LoVo (cell line): ENCODE measurements at regions not wholly inside any gene's neighbourhood (a gene's known extent, or its start where the extent isn't known, plus 50 kb on each side); places are given as distances from the start of the nearest gene placed in this dataset.
"Not testable (repeated sequence)": the region's sequence is repeated elsewhere in the genome, so short reads cannot be mapped to it uniquely, and the experiment has no call there.

ENCODE experiments used
- DNase-seq: peaks from one replicate; pipeline ENCODE4 v3.0.0-alpha.2; 2016; ENCODE audit warnings: low spot score

- no peak for DNase-seq
Observed at GRCh38 chrX:35406386-35406785, 391.8 kb upstream of the MAGEB16 start.

- DNase-seq: no peak
Observed at GRCh38 chrX:35416782-35417181, 381.4 kb upstream of the MAGEB16 start.

GRCh38 chrX:35432056-35432455, 366.1 kb upstream of the MAGEB16 start:
- DNase-seq: peak; percentile 38

- DNase-seq: no peak
Observed at GRCh38 chrX:35439034-35439660, 359.0 kb upstream of the MAGEB16 start.

- DNase-seq: peak; percentile 19
Observed at GRCh38 chrX:35439692-35440091, 358.4 kb upstream of the MAGEB16 start.

GRCh38 chrX:35442421-35442820, 355.7 kb upstream of the MAGEB16 start:
- DNase-seq: no peak

- not testable (repeated sequence) for DNase-seq
Observed at GRCh38 chrX:35443091-35443582, 355.0 kb upstream of the MAGEB16 start.

DNA sequence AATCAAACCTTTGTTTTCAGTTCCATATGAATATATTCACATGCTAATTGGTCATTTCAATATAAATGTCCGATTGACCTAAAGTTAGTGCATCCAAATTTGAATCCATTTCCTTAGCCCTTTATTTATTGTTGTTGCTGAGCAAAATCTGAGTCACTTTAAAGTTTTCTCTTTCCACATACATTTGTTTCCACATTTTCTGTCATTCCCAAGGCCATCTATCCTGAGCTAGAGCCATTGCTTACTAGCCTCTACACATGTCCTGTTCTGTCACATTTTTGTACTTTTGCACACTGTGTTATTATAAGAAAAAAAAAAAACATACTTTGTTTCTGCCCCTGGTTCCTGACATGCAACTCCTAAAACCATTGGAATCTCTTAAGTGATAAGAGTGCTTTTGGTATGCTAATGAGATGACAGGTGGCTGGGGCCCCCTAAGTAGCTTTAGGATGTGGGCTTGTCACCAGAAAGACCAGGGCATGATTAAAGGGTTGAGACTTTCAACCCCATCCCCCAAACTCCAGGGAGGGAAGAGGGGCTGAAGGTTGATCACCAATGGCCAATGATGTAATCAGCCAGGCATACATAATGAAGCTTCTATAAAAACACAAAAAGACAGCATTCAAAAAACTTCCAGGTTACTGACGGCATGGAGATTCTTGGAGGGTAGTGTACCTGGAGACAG, 353.3 kb upstream of the MAGEB16 start:
- DNase-seq: no peak

- no peak for DNase-seq
Observed at GRCh38 chrX:35445912-35446311, 352.2 kb upstream of the MAGEB16 start.

DNA sequence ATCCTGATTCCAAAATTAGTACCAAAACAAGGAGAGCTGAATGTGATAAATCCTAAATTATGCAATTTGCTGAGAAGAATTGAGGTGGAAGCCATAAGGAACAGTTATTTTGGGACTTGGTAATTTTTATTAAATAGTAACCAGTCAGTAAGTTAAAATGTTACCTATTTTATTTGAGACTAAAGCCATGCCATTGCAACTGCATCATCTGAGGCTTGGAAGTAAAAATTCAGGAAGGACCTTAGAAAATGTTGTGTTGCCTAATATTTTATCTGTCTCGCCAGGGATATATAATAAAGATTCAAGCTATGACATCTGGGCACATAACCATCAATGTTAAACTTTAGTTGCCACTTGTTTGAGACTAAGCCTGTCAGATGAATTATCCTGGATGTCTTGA, 341.3 kb upstream of the MAGEB16 start:
- no peak for DNase-seq

GRCh38 chrX:35458142-35458541, 340.0 kb upstream of the MAGEB16 start:
- peak; percentile 22 for DNase-seq

- no peak for DNase-seq
Observed at GRCh38 chrX:35461164-35461563, 337.0 kb upstream of the MAGEB16 start.

DNA sequence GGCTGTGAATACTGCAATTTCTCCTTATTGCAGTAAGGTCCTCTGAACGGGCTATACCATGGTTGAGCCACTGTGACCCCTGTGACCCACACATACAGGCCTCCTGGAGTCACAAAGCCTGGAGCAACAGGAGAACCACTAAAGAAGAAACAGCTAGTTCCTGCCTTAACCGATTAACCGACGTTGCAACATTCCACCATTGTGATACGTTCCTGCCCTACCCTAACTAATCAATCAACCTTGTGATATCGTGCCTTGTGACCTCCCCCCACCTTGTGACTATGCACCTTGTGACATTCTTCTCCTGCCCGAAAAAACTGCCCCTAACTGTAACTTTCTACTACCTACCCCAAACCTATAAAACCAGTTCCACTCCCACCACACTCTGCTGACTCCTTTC, 301.5 kb upstream of the MAGEB16 start:
- DNase-seq: not testable (repeated sequence)

DNA sequence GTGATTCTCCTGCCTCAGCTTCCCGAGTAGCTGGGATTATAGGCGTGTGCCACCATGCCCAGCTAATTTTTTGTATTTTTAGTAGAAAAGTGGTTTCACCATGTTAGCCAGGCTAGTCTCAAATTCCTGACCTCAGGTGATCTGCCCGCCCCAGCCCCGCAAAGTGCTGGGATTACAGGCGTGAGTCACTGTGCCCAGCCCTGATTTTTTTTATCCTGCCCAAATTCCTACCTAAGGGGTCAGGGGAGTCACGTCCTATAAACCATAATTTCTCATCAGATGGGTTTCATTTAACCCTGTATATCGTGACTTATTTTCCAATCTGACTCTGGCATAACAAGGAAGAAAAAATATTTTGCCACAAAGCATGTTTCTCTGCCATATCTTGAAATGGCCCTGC, 300.7 kb upstream of the MAGEB16 start:
- peak; percentile 38 for DNase-seq

DNA sequence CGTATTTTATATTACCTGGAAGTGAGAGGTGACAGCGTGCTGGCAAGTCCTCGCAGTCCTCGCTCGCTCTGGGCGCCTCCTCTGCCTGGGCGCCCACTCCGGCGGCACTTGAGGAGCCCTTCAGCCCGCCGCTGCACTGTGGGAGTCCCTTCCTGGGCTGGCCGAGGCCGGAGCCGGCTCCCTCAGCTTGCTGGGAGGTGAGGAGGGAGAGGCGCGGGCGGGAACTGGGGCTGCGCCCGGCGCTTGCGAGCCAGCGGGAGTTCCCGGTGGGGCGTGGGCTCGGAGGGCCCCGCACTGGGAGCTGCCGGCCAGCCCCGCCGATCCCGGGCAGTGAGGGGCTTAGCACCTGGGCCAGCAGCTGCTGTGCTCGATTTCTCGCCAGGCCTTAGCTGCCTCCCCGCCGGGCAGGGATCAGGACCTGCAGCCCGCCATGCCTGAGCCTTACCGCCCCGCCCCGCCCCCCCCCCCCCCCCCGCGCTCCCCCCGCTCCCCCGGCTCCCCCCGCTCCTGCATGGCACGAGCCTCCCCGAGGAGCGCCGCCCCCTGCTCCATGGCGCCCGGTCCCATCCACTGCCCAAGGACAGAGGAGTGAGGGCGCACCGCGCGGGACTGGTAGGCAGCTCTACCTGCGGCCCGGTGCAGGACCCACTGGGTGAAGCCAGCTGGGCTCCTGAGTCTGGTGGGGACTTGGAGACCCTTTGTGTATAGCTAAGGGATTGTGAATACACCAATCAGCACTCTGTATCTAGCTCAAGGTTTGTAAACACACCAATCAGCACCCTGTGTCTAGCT, 298.9 kb upstream of the MAGEB16 start:
- no peak for DNase-seq

DNA sequence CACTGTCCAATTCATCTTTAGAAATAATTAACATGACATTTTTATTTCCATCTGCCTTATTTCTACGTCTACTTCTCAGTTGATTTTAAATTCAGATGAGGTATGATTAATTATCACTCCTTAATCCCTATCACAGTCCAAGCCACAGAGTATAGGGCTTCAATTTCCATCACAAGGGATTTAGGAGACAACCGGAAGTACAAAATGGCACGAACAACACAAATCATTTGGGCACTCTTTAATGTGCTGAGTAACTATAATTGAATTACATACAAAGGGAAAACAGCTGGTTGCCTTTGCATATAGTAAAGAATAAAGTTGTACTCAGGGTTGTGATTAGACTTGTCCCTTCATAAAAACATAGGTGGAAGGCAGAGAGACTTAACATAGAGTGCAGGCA, 290.4 kb upstream of the MAGEB16 start:
- DNase-seq: no peak

DNA sequence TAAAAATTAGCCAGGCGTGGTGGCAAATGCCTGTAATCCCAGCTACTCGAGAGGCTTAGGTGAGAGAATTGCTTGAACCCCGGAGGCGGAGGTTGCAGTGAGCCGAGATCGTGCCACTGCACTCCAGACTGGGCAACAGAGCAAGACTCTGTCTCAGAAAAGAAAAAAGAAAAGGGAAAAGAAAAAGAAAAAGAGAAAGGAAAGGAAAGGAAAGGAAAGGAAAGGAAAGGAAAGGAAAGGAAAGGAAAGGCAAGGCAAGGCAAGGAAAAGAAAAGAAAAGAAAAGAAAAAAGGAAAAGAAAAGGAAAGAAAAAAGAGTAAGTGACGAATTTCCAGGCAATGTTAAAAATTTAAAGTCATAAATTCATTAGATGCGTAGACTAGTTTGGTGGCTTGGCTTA, 250.1 kb upstream of the MAGEB16 start:
- DNase-seq: not testable (repeated sequence)

GRCh38 chrX:35557916-35558315, 240.2 kb upstream of the MAGEB16 start:
- DNase-seq: no peak

DNA sequence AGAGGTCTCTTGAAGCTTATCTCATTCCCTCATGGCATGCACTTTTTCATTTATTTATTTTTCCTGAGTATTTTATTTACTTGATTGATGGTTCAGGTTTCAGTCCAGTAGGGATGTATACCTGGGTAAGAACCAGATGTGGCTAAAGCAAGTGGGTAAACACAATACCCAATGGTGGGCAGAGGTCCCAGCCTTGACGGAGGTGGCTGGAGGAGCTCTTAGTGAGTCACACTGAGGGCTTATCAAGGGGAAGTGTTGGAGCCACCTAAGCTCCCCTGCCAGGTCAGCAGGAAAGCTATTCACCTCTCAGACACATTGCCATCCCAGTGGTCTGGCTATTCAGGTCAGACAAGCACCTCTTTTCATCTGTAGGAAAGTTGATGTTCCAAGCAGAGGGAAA, 236.2 kb upstream of the MAGEB16 start:
- DNase-seq: no peak

DNA sequence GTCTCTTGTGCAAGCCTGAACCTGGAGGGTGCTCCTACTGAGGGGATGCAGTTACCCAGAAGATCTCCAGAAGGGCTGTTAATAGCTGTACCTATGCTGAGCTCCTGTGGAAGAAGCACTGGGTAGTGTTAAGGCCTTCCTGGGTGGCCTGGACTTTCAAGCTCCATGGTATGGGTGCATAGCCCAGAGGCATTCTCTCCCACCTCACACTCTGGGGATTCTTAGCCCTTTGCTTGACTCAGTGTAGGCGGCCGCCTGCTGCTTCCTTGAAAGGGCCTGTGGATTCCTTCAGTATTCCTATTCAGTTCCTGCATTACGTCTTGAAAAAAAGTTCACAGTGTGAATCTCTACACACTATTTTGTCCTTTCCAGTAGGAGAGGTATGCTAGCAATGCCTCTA, 235.7 kb upstream of the MAGEB16 start:
- DNase-seq: no peak

- no peak for DNase-seq
Observed at GRCh38 chrX:35590210-35590609, 207.9 kb upstream of the MAGEB16 start.

- not testable (repeated sequence) for DNase-seq
Observed at GRCh38 chrX:35611562-35611961, 186.6 kb upstream of the MAGEB16 start.

- DNase-seq: no peak
Observed at GRCh38 chrX:35617836-35618235, 180.3 kb upstream of the MAGEB16 start.
